SK-N-SH (cell line): ENCODE measurements at regions not wholly inside any gene's neighbourhood (a gene's known extent, or its start where the extent isn't known, plus 50 kb on each side); places are given as distances from the start of the nearest gene placed in this dataset.

Experiments
- CTCF ChIA-PET: fragments of 300-600, 350-600 bp; formaldehyde crosslinking; extraction: SDS; loops from one replicate; lab custom pipeline; 2021; lab: Yijun Ruan, JAX
- POLR2A ChIA-PET: fragments of 350-600 bp; sonication (Branson Sonifier 250); formaldehyde crosslinking; extraction: SDS; loops from one replicate; lab custom pipeline; 2020; ENCODE audit warnings: antibody characterized with exemption, inconsistent platforms; lab: Yijun Ruan, JAX
- DNase-seq: peaks from one replicate; pipeline ENCODE4 v3.0.0; 2012
- H2AFZ ChIP-seq: fragments of 200-600 bp; sonication (generic); 2 replicates; pipeline ENCODE4 v1.8.1; 2016; ENCODE audit warnings: antibody characterized with exemption, mild to moderate bottlenecking, low read depth
- H3F3A ChIP-seq: fragments of 200-600 bp; sonication (generic); replicated peaks from 2 replicates; pipeline ENCODE3; 2016; ENCODE audit warnings: antibody characterized with exemption, mild to moderate bottlenecking; ENCODE audit not compliant: insufficient read depth
- H3K27ac ChIP-seq, 2 experiments: fragments of 200-500 bp in 1 of 2; fragments of 200-600 bp in 1 of 2; sonication (Bioruptor generic) in 1 of 2; sonication (generic), shearing (Covaris generic) in 1 of 2; 2 replicates each; pipeline versions ENCODE4 v1.5.1 to v1.6.1; 2014 to 2016; ENCODE audit warnings: low read depth in 2 of 2, inconsistent platforms in 1 of 2, low read length in 1 of 2, mild to moderate bottlenecking in 1 of 2, mixed read lengths in 1 of 2
- H3K27me3 ChIP-seq: fragments of 200-600 bp; sonication (generic), shearing (Covaris generic); 2 replicates; pipeline ENCODE4 v1.6.1; 2016; ENCODE audit warnings: mixed run types; ENCODE audit not compliant: insufficient read depth
- H3K36me3 ChIP-seq, 2 experiments: fragments of 200-500 bp in 1 of 2; fragments of 200-600 bp in 1 of 2; sonication (Bioruptor generic) in 1 of 2; sonication (generic) in 1 of 2; replicated peaks in 1 of 2; 2 replicates each; pipeline versions ENCODE3 to v1.5.1; 2014 to 2016; ENCODE audit warnings: low read length in 1 of 2, mild to moderate bottlenecking in 1 of 2; ENCODE audit not compliant: insufficient read depth in 2 of 2, control insufficient read depth in 1 of 2
- H3K4me1 ChIP-seq, 2 experiments: fragments of 200-500 bp in 1 of 2; fragments of 200-600 bp in 1 of 2; sonication (Bioruptor generic) in 1 of 2; sonication (generic), shearing (Covaris generic) in 1 of 2; 2 replicates each; pipeline versions ENCODE4 v1.5.1 to v1.6.1; 2014 to 2016; ENCODE audit warnings: low read depth in 1 of 2, low read length in 1 of 2, mixed run types in 1 of 2; ENCODE audit not compliant: insufficient read depth in 2 of 2, control insufficient read depth in 1 of 2
- H3K4me2 ChIP-seq: fragments of 200-600 bp; sonication (generic), shearing (Covaris generic); 2 replicates; pipeline ENCODE4 v1.6.1; 2017; ENCODE audit warnings: mixed run types
- H3K4me3 ChIP-seq, 2 experiments: fragments of 200-500 bp in 1 of 2; fragments of 200-600 bp in 1 of 2; sonication (Bioruptor generic) in 1 of 2; sonication (generic), shearing (Covaris generic) in 1 of 2; 2 replicates each; pipeline versions ENCODE4 v1.5.1 to v1.8.1; 2014 to 2016; ENCODE audit warnings: low read depth in 2 of 2, inconsistent platforms in 1 of 2, low read length in 1 of 2, mild to moderate bottlenecking in 1 of 2, mixed read lengths in 1 of 2, moderate library complexity in 1 of 2
- H3K79me2 ChIP-seq: fragments of 200-600 bp; sonication (generic); 2 replicates; pipeline ENCODE4 v1.8.1; 2017; ENCODE audit warnings: mild to moderate bottlenecking; ENCODE audit not compliant: insufficient read depth
- H3K9ac ChIP-seq: fragments of 200-600 bp; sonication (generic); 2 replicates; pipeline ENCODE4 v1.6.1; 2017; ENCODE audit warnings: mixed run types
- H3K9me2 ChIP-seq: fragments of 200-600 bp; sonication (generic); 2 replicates; pipeline ENCODE4 v1.6.1; 2017; ENCODE audit warnings: mixed run types
- H3K9me3 ChIP-seq: fragments of 200-600 bp; sonication (generic); 2 replicates; pipeline ENCODE4 v1.6.1; 2017; ENCODE audit warnings: mixed run types, mild to moderate bottlenecking, moderate library complexity
- H4K20me1 ChIP-seq: fragments of 200-600 bp; sonication (generic); 2 replicates; pipeline ENCODE4 v1.6.1; 2017; ENCODE audit warnings: mild to moderate bottlenecking, mixed run types; ENCODE audit not compliant: insufficient read depth
- ELF1 ChIP-seq: IDR thresholded peaks from 2 replicates; pipeline ENCODE4 v1.4.0; 2012
- EP300 ChIP-seq, 2 experiments: IDR thresholded peaks; 2 replicates each; pipeline versions ENCODE4 v1.4.0 to v1.6.1; 2012; ENCODE audit warnings: borderline replicate concordance in 1 of 2, low read depth in 1 of 2, low read length in 1 of 2
- EZH2phosphoT487 ChIP-seq: fragments of 200-600 bp; sonication (generic); IDR thresholded peaks from 2 replicates; pipeline ENCODE4 v1.6.1; 2017; ENCODE audit warnings: low read depth, mixed run types, mild to moderate bottlenecking, antibody characterized with exemption, moderate library complexity, borderline replicate concordance
- FOSL2 ChIP-seq: IDR thresholded peaks from 2 replicates; pipeline ENCODE4 v1.4.0; 2012; ENCODE audit warnings: low read depth, mild to moderate bottlenecking, moderate library complexity, borderline replicate concordance
- GABPA ChIP-seq: IDR thresholded peaks from 2 replicates; pipeline ENCODE4 v1.4.0; 2012; ENCODE audit warnings: low read depth, mild to moderate bottlenecking
- JUND ChIP-seq: IDR thresholded peaks from 2 replicates; pipeline ENCODE4 v1.4.0; 2012
- MEF2A ChIP-seq: IDR thresholded peaks from 2 replicates; pipeline ENCODE4 v1.4.0; 2012; ENCODE audit warnings: low read depth, borderline replicate concordance
- RAD21 ChIP-seq: IDR thresholded peaks from 2 replicates; pipeline ENCODE4 v1.6.1; 2012; ENCODE audit warnings: mild to moderate bottlenecking, low read length
- REST ChIP-seq: IDR thresholded peaks from 2 replicates; pipeline ENCODE4 v1.6.1; 2012; ENCODE audit warnings: mild to moderate bottlenecking, low read depth, low read length, moderate library complexity
- RXRA ChIP-seq: IDR thresholded peaks from 2 replicates; pipeline ENCODE4 v1.4.0; 2012; ENCODE audit warnings: low read depth, mild to moderate bottlenecking, borderline replicate concordance
- SIN3A ChIP-seq: IDR thresholded peaks from 2 replicates; pipeline ENCODE4 v1.6.1; 2012; ENCODE audit warnings: low read depth, mild to moderate bottlenecking, low read length, moderate library complexity, borderline replicate concordance
- SMC3 ChIP-seq: IDR thresholded peaks from 2 replicates; pipeline ENCODE4 v1.6.1; 2012; ENCODE audit warnings: low read depth, low read length, improper control_type of control experiment
- TAF1 ChIP-seq: IDR thresholded peaks from 2 replicates; pipeline ENCODE4 v1.6.1; 2012; ENCODE audit warnings: low read depth, mild to moderate bottlenecking, low read length, moderate library complexity, borderline replicate concordance
- TEAD4 ChIP-seq: IDR thresholded peaks from 2 replicates; pipeline ENCODE4 v1.4.0; 2012; ENCODE audit warnings: mild to moderate bottlenecking, borderline replicate concordance; ENCODE audit not compliant: insufficient read depth
- YY1 ChIP-seq: IDR thresholded peaks from 2 replicates; pipeline ENCODE4 v1.4.0; 2012; ENCODE audit warnings: low read depth, mild to moderate bottlenecking
- WGBS: methylation state at CpG from one replicate; pipeline ENCODE4 v1.1.6; 2017; ENCODE audit warnings: low lambda C conversion rate; 5-methylcytosine and 5-hydroxymethylcytosine counted together
- TF ChIP-seq, protein P1 (sequence below): fragments of 150-350 bp; IDR thresholded peaks from 2 replicates; pipeline ENCODE4 v1.6.1; 2016; ENCODE audit warnings: mild to moderate bottlenecking, low read depth, low read length
- TF ChIP-seq, protein P2 (sequence below): IDR thresholded peaks from 2 replicates; pipeline ENCODE4 v1.4.0; 2012; ENCODE audit warnings: low read depth

DNA sequence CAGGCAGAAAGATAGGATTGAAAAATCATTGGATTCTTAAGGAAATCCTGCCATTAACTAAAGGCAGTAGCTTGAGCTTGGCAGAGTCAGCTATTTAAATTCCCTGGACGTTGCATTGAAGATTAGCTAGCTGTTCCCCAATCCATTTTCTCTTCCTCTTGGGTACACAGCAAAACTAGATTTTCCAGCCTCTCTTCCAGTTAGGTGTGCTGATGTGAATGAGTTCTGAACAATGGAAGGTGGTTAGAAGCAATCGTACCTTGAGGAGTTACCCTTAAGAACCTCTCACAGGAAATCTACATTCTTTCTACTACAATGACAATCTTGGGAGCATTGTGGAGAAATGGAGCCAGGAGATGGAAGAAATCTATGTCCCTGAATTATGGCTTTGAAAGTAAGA, 383.2 kb upstream of the TBL1XR1 start:
- POLR2A ChIA-PET: no interaction called here
- CTCF ChIA-PET: interaction anchor here (0.6 to 1.5 kb wide), 2 partner anchors 16 to 378 kb away, joined by 3 read pairs; no protein-coding TSS in a partner anchor
- no peaks in the 10 kb centered on the region for H3K9me3 ChIP-seq

GRCh38 chr3:177585271-177585670, 388.0 kb upstream of the TBL1XR1 start:
- no peak for DNase-seq
- Histone ChIP-seq H3K9me2 (no peaks in the 10 kb centered on the region), H3F3A (peaks cover 6% of the 10 kb centered on the region), H3K9ac (no peak overlapping the region), H3K4me3 (no peak overlapping the region), H3K27me3 (no peaks in the 10 kb centered on the region), H3K36me3 (no peaks in the 10 kb centered on the region), H3K79me2 (no peaks in the 10 kb centered on the region), H2AFZ (no peak overlapping the region), H3K4me1 (peaks cover 9% of the 10 kb centered on the region in 2 experiments), H4K20me1 (no peaks in the 10 kb centered on the region), H3K9me3 (no peaks in the 10 kb centered on the region), H3K4me2 (no peak overlapping the region), H3K27ac (no peak overlapping the region; a peak in 1 of 4 replicates)
- 48% methylated on average over 3 of the region's 3 CpGs for WGBS
- ChIA-PET POLR2A (no interaction called here), CTCF (interaction anchor here (0.9 kb wide), 1 partner anchor 13 kb away, joined by 3 read pairs; no protein-coding TSS in a partner anchor)
- no peak for TF ChIP-seq JUND
- TF ChIP-seq, protein P1, sequence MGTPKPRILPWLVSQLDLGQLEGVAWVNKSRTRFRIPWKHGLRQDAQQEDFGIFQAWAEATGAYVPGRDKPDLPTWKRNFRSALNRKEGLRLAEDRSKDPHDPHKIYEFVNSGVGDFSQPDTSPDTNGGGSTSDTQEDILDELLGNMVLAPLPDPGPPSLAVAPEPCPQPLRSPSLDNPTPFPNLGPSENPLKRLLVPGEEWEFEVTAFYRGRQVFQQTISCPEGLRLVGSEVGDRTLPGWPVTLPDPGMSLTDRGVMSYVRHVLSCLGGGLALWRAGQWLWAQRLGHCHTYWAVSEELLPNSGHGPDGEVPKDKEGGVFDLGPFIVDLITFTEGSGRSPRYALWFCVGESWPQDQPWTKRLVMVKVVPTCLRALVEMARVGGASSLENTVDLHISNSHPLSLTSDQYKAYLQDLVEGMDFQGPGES: no peak

More for the DNA sequence above, 383.2 kb upstream of the TBL1XR1 start:
- H3F3A ChIP-seq: no peaks in the 10 kb centered on the region
- WGBS: 90% methylated on average over 2 of the region's 2 CpGs
- H3K9ac ChIP-seq: no peak overlapping the region
- H3K27me3 ChIP-seq: no peaks in the 10 kb centered on the region
- no peak overlapping the region for H2AFZ ChIP-seq
- no peaks in the 10 kb centered on the region; a peak in 1 of 4 replicates for H3K4me1 ChIP-seq
- no peaks in the 10 kb centered on the region for H3K9me2 ChIP-seq
- no peak for DNase-seq
- H3K36me3 ChIP-seq: no peaks in the 10 kb centered on the region
- H3K4me3 ChIP-seq: no peak overlapping the region
- no peak for TF ChIP-seq EZH2phosphoT487
- no peak for TF ChIP-seq FOSL2
- no peak for TF ChIP-seq YY1
- no peak for TF ChIP-seq RXRA
- TF ChIP-seq GABPA: no peak
- no peak for TF ChIP-seq MEF2A
- TF ChIP-seq, all 33 proteins: peak for 0
- Histone ChIP-seq H3K27ac (no peak overlapping the region), H3K79me2 (no peaks in the 10 kb centered on the region), H4K20me1 (no peaks in the 10 kb centered on the region), H3K4me2 (no peak overlapping the region)

DNA sequence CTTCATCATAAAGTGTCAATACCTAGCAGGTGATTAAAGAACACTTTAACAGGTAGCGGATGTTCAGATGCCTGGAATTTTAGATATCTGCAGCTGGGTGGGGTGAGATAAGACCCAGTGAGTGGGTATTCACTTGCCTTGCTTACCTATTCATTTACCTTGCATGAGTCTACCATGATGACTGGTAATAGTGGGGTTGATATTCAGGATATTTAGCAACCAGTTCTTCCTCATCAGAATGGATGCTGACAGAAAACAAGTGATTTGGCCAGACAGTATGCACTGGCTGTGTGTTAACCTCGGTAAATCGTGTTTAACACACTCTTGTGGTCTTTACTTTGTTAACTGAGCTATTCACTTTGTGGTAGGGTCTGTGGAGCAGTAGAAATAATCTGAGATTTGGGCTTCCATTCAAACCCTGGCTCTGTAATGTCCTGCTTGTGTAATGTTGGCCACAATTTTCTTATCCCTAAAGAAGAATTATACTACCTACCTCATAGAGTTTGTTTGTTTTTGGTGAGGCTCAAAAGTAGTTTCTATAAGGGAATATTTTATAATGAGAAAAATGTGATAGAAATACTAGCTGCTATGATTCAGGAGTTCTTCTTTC, 391.9 kb upstream of the TBL1XR1 start:
- 71% methylated on average over 3 of the region's 3 CpGs for WGBS
- Histone ChIP-seq H3K9me3 (no peaks in the 10 kb centered on the region), H3K36me3 (no peaks in the 10 kb centered on the region), H3K4me2 (peak overlapping the region; percentile 53; the same call in 1 of the 2 replicates), H3K9ac (peak overlapping the region; percentile 35; the same call in 1 of the 2 replicates), H3K4me3 (no peak overlapping the region), H3K27me3 (no peaks in the 10 kb centered on the region), H3K79me2 (no peaks in the 10 kb centered on the region), H4K20me1 (no peaks in the 10 kb centered on the region), H3K9me2 (no peaks in the 10 kb centered on the region), H2AFZ (no peak overlapping the region; the same call in 1 of the 2 replicates), H3F3A (peaks cover 19% of the 10 kb centered on the region), H3K4me1 (peaks cover 28 to 29% of the 10 kb centered on the region in 2 experiments), H3K27ac (peak overlapping the region; percentile 82 to 85)
- DNase-seq: no peak
- POLR2A ChIA-PET: no interaction called here
- CTCF ChIA-PET: no interaction called here
- TF ChIP-seq TEAD4: no peak
- no peak for TF ChIP-seq EP300 (IDR thresholded peaks at IDR 0.05; ENCODE audit: borderline replicate concordance in 1 of 2, low read depth in 1 of 2, low read length in 1 of 2)
- no peak for TF ChIP-seq MEF2A
- TF ChIP-seq TAF1: no peak
- no peak for TF ChIP-seq FOSL2
- no peak for TF ChIP-seq REST
- TF ChIP-seq ELF1: no peak
- TF ChIP-seq RXRA: no peak
- TF ChIP-seq, protein P2, sequence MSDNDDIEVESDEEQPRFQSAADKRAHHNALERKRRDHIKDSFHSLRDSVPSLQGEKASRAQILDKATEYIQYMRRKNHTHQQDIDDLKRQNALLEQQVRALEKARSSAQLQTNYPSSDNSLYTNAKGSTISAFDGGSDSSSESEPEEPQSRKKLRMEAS: no peak
- no peak for TF ChIP-seq SMC3
- no peak for TF ChIP-seq RAD21
- TF ChIP-seq SIN3A: no peak
- TF ChIP-seq GABPA: no peak
